ENCODE measurements at regions not wholly inside any gene's neighbourhood (a gene's known extent, or its start where the extent isn't known, plus 50 kb on each side); places are given as distances from the start of the nearest gene placed in this dataset.

GRCh38 chr3:178010306-178010705, 525.9 kb upstream of the KCNMB2 start:
- no peak for DNase-seq

DNA sequence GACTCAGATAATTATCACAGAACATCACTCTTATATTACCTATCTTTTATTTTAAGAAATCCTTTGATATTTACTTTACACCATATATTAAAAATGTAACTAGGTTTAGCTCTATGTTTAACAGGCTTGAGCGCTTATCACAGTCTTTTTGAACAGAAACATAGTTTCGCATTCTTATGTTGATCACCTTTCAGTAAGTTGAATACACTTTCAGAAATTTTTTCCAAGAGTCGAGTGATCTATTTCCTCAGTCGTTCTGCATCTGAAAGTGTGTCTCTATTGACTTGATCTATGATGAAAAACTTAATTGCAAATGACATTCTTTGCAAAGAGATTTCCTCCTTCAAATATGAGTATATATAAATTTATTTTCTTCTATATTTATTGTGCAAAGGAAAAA, 516.6 kb upstream of the KCNMB2 start:
- no peak for DNase-seq

GRCh38 chr3:178022599-178022998, 513.6 kb upstream of the KCNMB2 start:
- peak in 5 of 56 donors; percentile 1 to 19 (median 2) for DNase-seq

GRCh38 chr3:178028933-178029332, 507.3 kb upstream of the KCNMB2 start:
- no peak for DNase-seq

- no peak for DNase-seq
These were observed 499.6 kb upstream of the KCNMB2 start for GRCh38 chr3:178036451-178037144.

DNA sequence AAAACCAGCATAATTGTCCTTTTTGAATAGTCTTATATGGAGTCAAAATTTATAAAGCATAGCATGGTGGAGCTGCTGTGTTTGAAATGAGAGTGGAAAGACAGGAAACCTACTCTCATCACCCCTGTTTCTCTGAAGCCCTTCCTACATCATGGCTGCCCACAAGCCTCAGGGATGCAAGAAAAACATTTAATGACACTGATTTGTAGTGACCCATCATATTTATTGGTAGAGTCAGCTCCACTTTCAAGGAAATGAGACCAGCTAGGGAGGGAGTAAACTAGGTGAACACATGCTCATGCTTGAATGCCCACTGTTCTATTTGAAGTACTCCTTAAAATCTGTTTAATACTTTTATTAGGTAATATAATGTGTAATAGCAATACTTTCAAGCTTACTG, 494.3 kb upstream of the KCNMB2 start:
- DNase-seq, result no peak

GRCh38 chr3:178042376-178042775, 493.9 kb upstream of the KCNMB2 start:
- no peak for DNase-seq

- no peak for DNase-seq
These were observed 493.2 kb upstream of the KCNMB2 start for GRCh38 chr3:178043084-178043483.

DNA sequence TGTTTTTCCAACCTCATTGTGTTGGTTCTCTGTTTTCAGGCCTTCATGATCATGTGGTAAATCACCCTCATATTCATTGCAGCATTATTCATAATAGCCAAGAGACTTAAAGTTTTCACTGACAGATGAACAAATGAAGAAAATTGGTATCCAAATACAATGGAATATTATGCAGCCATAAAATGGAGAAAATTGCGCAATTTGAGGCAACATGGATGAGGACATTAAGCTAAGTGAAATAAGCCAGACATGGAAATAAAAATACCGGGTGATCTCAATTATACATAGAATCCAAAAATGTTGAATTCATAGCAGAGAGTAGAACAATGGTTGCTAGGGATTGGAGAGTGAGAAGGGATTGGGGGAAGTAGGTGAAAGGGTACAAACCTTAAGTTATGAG, 491.9 kb upstream of the KCNMB2 start:
- DNase-seq, result no peak

GRCh38 chr3:178047496-178047895, 488.7 kb upstream of the KCNMB2 start:
- DNase-seq, result no peak

DNA sequence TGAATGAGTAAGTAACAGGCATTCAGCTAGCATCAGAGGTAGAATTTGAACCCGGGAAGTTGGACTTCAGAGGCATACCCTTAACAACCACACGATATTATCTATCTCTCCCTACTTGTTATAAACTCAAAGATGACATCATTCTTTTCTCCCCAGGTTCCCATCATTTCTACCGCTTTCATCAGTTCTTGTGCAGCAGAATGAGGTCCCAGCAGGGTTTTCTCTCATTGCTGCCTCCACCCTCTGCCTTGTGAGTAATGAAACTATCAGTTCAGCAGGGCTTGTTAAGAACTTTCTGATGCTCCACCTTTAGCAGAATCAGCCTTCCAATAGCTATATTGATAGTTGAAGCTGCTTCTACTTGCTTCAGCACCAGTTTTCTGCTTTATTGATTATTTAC, 487.5 kb upstream of the KCNMB2 start:
- no peak for DNase-seq

GRCh38 chr3:178054471-178054870, 481.8 kb upstream of the KCNMB2 start:
- no peak for DNase-seq

DNA sequence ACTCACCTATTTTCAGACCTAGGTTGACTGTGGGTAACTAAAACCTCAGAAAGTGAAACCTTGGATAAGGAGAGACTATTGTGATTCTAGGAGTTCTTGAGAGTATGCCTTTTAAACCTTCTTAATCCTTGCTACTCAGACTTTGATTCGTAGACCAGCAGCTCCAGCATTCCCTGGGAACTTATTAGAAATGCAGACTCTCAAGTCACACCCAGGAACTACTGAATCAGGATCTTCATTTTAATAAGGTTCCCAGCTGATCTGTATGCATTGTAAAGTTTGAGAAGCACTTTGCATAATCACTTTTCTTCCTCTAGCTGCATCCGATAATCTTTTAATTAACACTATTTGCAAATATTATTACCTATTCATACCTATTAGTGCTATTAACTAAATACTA, 480.3 kb upstream of the KCNMB2 start:
- no peak for DNase-seq

- no peak for DNase-seq
These were observed 479.4 kb upstream of the KCNMB2 start for GRCh38 chr3:178056868-178057267.

DNA sequence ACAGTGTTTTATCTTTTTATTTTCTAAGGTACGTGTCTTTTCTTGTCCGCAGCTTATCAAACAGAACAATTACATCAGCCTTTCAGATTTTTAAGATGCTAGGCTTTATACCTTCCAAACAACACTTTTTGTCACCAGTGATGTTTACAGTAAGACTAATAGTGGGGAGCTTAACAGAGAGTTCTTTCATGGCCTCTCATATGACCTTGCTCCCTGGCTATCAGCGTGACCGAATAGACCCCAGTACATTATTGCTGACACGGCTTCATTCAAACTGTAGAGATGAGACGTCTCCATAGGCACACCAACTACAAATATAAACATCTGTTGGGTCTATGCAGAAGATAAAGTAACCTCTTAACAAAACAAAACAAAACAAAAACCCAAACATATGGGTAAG, 477.6 kb upstream of the KCNMB2 start:
- no peak for DNase-seq

DNA sequence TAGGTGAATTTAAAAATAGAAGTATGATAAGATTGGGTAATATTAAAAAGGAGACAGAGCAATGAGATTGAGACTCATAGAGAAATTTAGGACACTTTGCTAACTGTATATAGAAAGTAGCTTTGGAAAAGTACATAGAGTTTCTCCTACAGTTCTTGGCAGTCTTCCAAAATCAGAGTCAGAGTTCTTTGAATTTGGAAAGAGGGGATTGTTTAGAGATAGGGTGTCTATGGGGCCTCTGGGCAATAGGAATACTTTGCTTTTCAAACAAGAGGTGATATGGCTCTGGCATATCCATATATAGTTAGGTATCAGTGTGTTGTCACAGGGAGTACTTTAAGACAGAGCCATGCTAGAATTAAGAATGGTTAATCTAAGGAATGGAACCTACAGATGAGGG, 477.1 kb upstream of the KCNMB2 start:
- DNase-seq, result no peak

DNA sequence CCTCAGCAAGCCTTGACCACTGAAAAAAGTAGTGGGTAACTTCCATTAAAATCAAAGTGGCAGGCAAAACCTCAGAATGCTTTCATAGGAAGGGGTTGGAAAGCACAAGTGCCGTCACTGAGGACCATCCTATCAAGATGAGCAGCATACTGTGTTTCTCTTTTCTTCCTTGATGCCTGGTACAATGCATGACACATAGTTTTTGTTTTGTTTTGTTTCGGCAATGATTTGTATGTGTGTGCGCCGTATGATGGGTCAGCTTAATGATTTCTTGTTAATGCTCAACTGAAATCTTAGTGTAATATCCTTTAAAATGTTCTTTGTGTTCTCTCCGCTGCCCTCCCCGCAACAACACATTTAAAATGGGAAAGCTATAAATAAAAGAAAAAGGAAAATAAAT, 476.4 kb upstream of the KCNMB2 start:
- no peak for DNase-seq

DNA sequence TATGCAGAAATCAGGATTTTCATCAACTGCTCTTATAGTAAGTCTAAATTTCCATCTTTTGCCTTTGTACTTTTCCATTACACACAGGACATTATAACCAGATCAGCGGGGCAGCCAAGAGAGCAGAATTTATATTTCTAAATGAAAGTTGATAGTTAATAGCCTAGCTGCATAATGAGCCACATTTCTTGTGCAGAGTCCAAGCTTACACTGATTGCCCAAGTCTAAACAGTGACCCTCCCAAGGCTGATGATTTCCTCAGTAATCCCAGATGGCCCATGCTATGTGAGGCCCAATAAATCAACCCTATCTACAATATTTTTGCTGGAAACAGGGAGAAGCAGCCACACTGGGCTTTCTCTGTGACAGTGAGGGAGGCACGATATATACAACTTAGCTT, 475.8 kb upstream of the KCNMB2 start:
- no peak for DNase-seq

GRCh38 chr3:178062126-178062525, 474.1 kb upstream of the KCNMB2 start:
- DNase-seq, result no peak

DNA sequence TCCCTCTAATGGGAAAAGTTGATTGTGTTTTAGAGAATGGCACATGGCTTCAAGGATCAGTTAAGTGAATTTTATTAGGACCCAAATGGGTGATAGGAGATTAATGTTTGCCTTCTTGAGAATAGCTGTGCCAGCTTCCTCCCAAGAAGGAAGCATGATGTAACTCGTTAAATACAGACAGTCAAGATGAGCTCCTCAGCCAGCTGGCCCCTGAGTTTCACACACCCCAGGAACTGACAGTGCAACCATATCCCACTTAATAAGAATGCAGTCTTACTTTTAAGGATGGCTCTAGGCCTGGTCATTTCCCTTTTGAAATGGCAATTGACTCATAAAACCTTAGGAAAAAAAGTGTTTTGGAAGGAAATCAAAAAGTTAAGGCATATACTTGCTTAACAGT, 472.8 kb upstream of the KCNMB2 start:
- no peak for DNase-seq

- DNase-seq, result no peak
These were observed 468.5 kb upstream of the KCNMB2 start for GRCh38 chr3:178067721-178068120.

DNA sequence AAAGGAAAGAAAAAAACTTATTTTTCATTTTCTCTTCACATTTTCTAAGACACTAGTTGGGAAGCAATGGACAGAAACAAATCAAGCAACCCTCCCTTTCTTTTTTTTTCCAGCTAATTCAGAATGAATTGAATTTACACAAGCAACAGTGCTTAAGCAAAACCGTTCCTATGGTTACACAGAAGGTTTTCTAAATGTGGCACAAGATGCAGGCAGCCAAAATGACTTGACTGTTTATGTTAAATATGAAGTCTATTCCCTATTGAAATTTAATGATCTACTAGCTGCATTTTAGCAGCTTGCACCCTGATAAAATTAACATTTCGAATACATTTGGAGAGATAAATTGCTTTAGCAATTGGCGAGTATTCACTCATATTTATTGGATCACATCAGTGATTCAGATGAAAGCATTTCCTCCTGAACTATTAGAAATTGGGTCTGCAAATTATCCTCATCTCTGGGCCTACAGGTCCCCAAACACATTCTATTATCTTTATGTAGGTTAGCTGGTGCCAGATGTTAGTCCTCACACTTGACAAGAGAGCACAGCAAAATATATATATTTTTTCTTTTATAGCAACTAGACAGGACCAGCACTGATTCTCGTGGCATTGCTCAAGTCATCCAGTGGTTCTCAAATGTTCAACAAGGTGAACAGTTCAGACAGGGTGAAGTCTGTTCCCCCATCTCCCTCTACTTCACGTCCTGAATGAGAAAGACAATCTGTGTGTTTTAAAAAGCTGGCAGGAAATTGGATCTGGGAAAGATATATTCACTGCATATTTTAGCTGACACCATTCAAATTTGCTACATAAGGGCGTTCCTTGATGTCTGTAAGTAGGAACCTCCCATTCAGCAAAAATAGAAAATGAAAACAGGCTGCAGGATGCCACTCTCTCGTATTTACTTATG, 463.6 kb upstream of the KCNMB2 start:
- peak in 2 of 56 donors; percentile 12 to 15 for DNase-seq

DNA sequence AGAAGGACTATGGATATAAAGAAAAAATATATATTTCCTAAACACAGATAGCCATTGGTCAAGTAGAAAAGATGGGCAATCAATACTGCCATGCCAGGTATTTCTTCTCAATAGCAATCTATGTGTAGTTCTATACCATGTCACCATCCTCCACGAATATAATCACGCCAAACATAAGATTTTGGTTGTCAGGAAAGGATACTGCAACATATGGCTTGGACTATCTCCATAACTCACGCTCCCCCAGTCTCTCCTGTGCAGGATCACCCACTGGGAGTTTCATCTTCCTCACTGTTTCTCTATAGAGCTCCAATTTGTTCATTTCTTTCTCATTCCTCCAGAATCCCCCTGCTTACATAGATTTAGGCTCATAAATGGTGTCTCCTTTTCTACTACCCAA, 462.9 kb upstream of the KCNMB2 start:
- no peak for DNase-seq
